Activated CD8-positive, alpha-beta memory T cell treated with anti-CD3 and anti-CD28 coated beads for 36 hours (primary cell): ENCODE measurements at regions not wholly inside any gene's neighbourhood (a gene's known extent, or its start where the extent isn't known, plus 50 kb on each side); places are given as distances from the start of the nearest gene placed in this dataset.
"Not testable (repeated sequence)": the region's sequence is repeated elsewhere in the genome, so short reads cannot be mapped to it uniquely, and the experiment has no call there.

Experiments used
- CTCF ChIA-PET: fragments of 350-600 bp; sonication (Branson Sonifier 250); formaldehyde crosslinking; loops from one replicate; lab custom pipeline; 2021; ENCODE audit warnings: antibody characterized with exemption; lab: Charles Lee
- POLR2A ChIA-PET: fragments of 350-600 bp; sonication (Branson Sonifier 250); formaldehyde crosslinking; loops from one replicate; lab custom pipeline; 2021; ENCODE audit warnings: antibody characterized with exemption; lab: Charles Lee

GRCh38 chr9:41019858-41020562 is 108.5 kb downstream of the FOXD4L6 start:
- POLR2A ChIA-PET, CTCF ChIA-PET: not testable (repeated sequence)

DNA sequence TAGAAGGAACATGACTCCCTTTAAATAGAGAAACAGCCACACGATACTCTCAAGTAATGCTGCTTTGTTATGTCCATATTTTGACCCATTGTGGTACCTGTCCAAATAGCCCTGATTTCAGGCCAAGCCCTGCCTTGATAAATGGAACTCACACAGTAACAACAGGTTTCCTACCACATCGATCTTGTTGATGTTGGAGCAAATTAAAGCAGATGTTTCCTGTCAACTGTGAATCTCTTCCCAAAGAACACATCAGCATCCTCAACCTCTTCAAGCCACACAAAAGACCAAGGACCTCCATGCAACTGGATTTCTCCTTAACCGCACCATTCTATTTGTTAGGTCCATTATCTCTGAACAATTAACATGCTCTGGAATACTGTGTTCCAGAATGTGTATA is 109.5 kb downstream of the FOXD4L6 start:
- CTCF ChIA-PET, POLR2A ChIA-PET: not testable (repeated sequence)

- POLR2A ChIA-PET, CTCF ChIA-PET: not testable (repeated sequence)
Measured at GRCh38 chr9:41016699-41017098, 111.8 kb downstream of the FOXD4L6 start.

- CTCF ChIA-PET, result interaction anchor here (1.3 kb wide), 1 partner anchor 9 kb away, joined by 3 read pairs; no protein-coding TSS in a partner anchor
- POLR2A ChIA-PET, result not testable (repeated sequence)
Measured at GRCh38 chr9:40999952-41000700, 128.4 kb downstream of the FOXD4L6 start.

DNA sequence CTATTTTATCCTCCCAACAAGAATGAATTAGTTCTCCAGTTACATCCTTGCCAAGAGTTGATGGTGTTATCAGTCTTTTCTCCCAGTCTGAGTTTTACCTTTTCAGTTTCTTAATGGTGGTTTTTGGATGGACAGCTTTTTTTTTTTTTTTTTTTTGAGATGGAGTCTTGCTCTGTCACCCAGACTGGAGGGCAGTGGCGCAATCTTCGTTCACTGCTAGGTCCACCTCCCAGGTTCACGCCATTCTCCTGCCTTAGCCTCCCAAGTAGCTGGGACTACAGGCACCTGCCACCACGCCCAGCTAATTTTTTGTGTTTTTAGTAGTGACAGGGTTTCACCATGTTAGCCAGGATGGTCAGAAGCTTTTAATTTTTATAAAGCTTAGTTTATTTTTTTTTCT is 133.0 kb downstream of the FOXD4L6 start:
- CTCF ChIA-PET, POLR2A ChIA-PET: not testable (repeated sequence)

- POLR2A ChIA-PET, CTCF ChIA-PET: not testable (repeated sequence)
Measured at GRCh38 chr9:40993842-40994241, 134.6 kb downstream of the FOXD4L6 start.

GRCh38 chr9:40993375-40993774 is 135.1 kb downstream of the FOXD4L6 start:
- POLR2A ChIA-PET, CTCF ChIA-PET: not testable (repeated sequence)

DNA sequence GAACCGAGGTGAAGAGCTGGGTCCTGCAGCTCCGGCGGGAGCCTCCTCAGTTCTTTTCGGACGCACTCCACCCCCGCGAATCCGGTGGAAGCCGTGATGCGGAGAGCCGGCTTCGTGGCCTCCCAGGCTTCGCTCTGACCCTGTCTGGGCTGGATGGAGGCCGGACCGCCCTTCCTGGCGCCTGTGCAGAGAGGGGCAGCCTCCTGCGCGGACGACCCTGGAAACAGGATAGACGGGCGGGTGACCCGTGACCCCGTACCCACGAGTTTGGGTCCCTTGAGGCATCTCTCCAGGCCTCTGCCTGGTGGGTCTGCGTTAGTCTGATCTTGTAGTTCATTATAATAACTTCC is 136.0 kb downstream of the FOXD4L6 start:
- POLR2A ChIA-PET, CTCF ChIA-PET: not testable (repeated sequence)

- CTCF ChIA-PET, result interaction anchor here (1.3 kb wide), 1 partner anchor 8 kb away, joined by 3 read pairs; no protein-coding TSS in a partner anchor
- POLR2A ChIA-PET, result not testable (repeated sequence)
Measured at GRCh38 chr9:40991741-40992471, 136.6 kb downstream of the FOXD4L6 start.

GRCh38 chr9:40991100-40991740 is 137.3 kb downstream of the FOXD4L6 start:
- CTCF ChIA-PET, result interaction anchor here (1.3 kb wide), 1 partner anchor 8 kb away, joined by 3 read pairs; no protein-coding TSS in a partner anchor
- POLR2A ChIA-PET, result not testable (repeated sequence)

DNA sequence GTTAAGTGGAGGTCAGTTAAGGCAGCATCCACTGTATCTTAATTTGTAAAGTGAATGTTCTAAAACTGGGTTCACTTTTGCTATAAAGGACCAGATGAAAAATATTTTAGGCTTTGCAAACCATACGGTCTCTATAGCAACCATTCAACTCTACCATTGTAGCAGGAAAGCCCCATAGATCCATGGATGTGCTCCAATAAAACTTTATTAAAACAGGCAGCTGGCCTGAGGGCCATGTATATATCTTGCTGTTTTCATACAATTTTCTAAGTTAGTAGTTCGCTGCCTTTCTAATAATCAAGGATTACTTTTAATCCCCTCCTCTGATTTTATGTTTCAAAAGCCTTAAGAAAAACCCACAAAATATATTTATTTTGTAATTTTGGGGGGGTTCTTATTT is 142.1 kb downstream of the FOXD4L6 start:
- POLR2A ChIA-PET, CTCF ChIA-PET: not testable (repeated sequence)

GRCh38 chr9:40975351-40975750 is 153.1 kb downstream of the FOXD4L6 start:
- POLR2A ChIA-PET, CTCF ChIA-PET: not testable (repeated sequence)

DNA sequence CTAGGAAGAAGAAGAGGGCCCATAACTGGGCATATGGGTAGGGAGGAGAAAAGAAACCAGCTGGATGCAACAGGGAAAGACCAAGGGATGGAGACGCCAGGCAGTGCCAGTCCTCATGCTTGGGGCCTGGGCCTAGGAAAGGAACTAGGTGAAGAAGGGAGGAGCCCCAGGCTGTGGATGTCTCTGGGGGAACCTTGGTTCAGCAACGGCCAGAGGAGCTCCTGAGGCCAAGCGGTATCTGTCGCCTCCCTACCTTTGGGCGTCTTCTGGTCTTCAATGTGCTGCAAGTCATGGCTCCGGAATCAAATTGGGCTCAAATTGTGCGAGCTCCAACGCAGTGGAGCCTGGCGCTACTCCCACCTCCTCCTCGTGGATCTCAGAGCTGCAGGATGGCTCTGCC is 153.6 kb downstream of the FOXD4L6 start:
- POLR2A ChIA-PET, CTCF ChIA-PET: not testable (repeated sequence)

DNA sequence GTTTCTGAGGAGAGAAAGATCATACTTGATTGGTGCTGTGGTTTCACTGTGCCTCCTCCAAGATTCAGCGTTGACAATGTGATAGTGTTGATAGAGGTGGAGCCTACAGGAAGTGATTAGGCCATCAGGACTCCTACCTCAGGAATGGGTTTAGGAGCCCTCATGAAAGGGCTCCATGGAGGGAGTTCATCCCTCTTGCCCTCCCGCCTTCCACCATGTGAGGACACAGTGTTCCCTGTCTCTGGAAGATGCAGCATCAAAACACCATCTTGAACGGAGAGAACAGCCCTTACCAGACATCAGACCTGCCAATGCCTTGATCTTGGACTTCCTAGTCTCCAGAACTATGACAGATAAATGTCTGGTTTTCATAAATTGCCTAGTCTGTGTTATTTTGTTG is 156.7 kb downstream of the FOXD4L6 start:
- POLR2A ChIA-PET, CTCF ChIA-PET: not testable (repeated sequence)

DNA sequence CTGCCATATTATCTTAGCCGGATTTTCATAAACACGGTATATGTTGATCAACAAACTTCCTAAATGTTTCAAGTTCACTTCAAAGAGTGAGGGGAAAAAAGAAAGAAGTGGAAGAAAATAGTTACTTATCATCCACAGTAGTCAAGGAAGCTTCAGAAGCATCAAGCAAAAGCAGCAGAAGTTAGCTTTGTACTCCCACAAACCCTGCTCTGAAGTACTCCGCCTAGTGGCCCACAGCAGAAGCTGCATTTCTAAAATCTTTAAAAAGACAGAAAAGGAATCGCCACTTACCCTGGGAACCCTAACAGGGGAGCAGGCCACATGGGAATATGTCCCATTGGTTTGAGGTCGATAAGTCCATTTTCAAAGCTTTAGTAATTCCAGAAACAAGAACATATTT is 158.1 kb downstream of the FOXD4L6 start:
- POLR2A ChIA-PET, CTCF ChIA-PET: not testable (repeated sequence)

- POLR2A ChIA-PET, CTCF ChIA-PET: not testable (repeated sequence)
Measured at GRCh38 chr9:40962461-40962860, 166.0 kb downstream of the FOXD4L6 start.

GRCh38 chr9:40951876-40952494 is 176.5 kb downstream of the FOXD4L6 start:
- POLR2A ChIA-PET, CTCF ChIA-PET: not testable (repeated sequence)

GRCh38 chr9:40946228-40946627 is 182.3 kb downstream of the FOXD4L6 start:
- CTCF ChIA-PET, POLR2A ChIA-PET: not testable (repeated sequence)

GRCh38 chr9:40942730-40943129 is 185.8 kb downstream of the FOXD4L6 start:
- POLR2A ChIA-PET, CTCF ChIA-PET: not testable (repeated sequence)

DNA sequence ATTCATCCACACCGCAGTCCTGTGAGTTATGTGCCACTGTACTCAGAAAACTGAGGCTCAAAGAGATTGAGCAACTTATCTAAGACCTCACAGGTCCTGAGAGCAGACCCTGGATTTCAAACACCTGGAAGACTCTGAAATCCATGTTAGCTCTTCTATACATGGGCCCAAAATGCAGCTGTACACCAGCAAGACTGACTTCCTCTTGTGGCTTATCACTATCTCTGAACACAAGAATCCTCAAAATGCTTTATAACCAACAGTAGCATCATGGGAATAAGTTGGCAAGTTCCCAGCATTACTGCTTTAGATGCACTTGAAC is 188.6 kb downstream of the FOXD4L6 start:
- POLR2A ChIA-PET, CTCF ChIA-PET: not testable (repeated sequence)
